ENCODE measurements at regions not wholly inside any gene's neighbourhood (a gene's known extent, or its start where the extent isn't known, plus 50 kb on each side); places are given as distances from the start of the nearest gene placed in this dataset.

DNA sequence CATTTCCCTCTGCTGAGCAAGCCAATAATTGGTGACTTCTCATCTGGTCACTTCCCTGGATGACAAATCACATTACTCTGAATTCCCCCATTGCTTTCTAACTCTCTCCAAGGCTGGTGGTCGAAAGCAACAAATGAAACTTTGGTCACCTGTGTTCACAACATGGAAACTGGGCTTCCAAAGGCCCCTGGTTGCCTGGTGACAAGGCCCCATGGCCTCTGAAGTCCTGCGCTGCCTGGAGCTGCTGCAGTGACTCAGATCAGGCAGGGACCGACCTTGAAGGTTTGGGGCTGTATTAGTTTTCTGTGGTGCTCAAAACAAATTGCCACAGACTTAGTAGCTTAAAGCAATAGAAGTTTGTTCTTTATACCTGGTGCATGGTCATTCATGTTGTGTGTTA lies 345.3 kb downstream of the WDR72 start:
- no peaks in the 10 kb centered on the region for H3K27me3 Mint-ChIP-seq (ENCODE audit: low read depth in 3 of 3)
- WGBS (ENCODE audit: insufficient coverage) = 84% methylated on average over 2 of the region's 3 CpGs
- Histone ChIP-seq H2AFZ (ENCODE audit: insufficient read depth, low read depth, low read length, poor library complexity, severe bottlenecking) (no peak overlapping the region), H3K9me3 (replicated peaks in 1 of 2; ENCODE audit: control insufficient read depth in 1 of 2, insufficient read depth in 1 of 2, low read length in 2 of 2) (peaks cover 5 to 10% of the 10 kb centered on the region in 2 donors), H3K36me3 (replicated peaks in 1 of 2; ENCODE audit: control insufficient read depth in 1 of 2, insufficient read depth in 2 of 2, low read length in 2 of 2) (no peaks in the 10 kb centered on the region), H4K20me1 (ENCODE audit: insufficient read depth, low read length) (no peaks in the 10 kb centered on the region), H3K4me1 (ENCODE audit: control insufficient read depth in 1 of 2, insufficient read depth in 2 of 2, low read length in 2 of 2) (no peaks in the 10 kb centered on the region), H3K27ac (ENCODE audit: low read depth in 1 of 2, low read length in 2 of 2) (no peak overlapping the region), H3K4me3 (replicated peaks in 1 of 3; ENCODE audit: low read depth in 2 of 3, low read length in 3 of 3) (no peak overlapping the region), H3K27me3 (ENCODE audit: control insufficient read depth in 2 of 2, insufficient read depth in 2 of 2, low read length in 2 of 2) (no peaks in the 10 kb centered on the region), H3K4me2 (replicated peaks; ENCODE audit: extremely low read depth, low read length, poor library complexity, severe bottlenecking) (no peak overlapping the region), H3K79me2 (ENCODE audit: insufficient read depth, low read length) (no peaks in the 10 kb centered on the region), H3K9ac (ENCODE audit: insufficient read depth, low read length, poor library complexity, severe bottlenecking) (no peak overlapping the region)
- no peak overlapping the region for H3K4me3 Mint-ChIP-seq
- H3K4me1 Mint-ChIP-seq = no peaks in the 10 kb centered on the region
- H3K27ac Mint-ChIP-seq = no peak overlapping the region
- intact Hi-C loops (cut with micrococcal nuclease) = no loop called here
- H3K36me3 Mint-ChIP-seq = no peaks in the 10 kb centered on the region
- TF ChIP-seq, protein P1, sequence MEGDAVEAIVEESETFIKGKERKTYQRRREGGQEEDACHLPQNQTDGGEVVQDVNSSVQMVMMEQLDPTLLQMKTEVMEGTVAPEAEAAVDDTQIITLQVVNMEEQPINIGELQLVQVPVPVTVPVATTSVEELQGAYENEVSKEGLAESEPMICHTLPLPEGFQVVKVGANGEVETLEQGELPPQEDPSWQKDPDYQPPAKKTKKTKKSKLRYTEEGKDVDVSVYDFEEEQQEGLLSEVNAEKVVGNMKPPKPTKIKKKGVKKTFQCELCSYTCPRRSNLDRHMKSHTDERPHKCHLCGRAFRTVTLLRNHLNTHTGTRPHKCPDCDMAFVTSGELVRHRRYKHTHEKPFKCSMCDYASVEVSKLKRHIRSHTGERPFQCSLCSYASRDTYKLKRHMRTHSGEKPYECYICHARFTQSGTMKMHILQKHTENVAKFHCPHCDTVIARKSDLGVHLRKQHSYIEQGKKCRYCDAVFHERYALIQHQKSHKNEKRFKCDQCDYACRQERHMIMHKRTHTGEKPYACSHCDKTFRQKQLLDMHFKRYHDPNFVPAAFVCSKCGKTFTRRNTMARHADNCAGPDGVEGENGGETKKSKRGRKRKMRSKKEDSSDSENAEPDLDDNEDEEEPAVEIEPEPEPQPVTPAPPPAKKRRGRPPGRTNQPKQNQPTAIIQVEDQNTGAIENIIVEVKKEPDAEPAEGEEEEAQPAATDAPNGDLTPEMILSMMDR (IDR thresholded peaks at IDR 0.05) = no peak
- peaks cover 5 to 29% (median 16%) of the 10 kb centered on the region in 7 donors for H3K9me3 Mint-ChIP-seq
- DNase-seq = no peak

DNA sequence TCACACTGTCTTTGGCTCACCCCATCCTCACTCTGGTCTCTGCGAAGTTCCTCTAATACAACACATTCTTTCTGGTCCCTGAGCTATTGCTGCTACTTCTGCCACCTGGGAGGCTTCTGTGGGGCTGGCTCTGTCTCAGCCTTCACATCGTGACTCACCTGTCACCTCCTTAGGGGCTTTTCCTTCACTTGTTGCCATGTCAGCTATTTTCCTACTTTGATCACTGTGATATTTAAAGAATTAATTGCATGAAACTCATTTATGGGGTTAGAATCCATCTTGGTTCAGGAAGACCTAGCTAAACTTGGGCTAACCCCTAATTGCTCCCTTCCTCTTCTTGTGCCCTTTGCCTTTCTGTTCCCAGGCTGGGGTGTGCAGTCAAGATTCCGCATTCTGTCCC lies 346.9 kb downstream of the WDR72 start:
- Histone ChIP-seq H3K4me1 (ENCODE audit: control insufficient read depth in 1 of 2, insufficient read depth in 2 of 2, low read length in 2 of 2) (no peaks in the 10 kb centered on the region), H3K4me3 (replicated peaks in 1 of 3; ENCODE audit: low read depth in 2 of 3, low read length in 3 of 3) (no peak overlapping the region), H3K27me3 (ENCODE audit: control insufficient read depth in 2 of 2, insufficient read depth in 2 of 2, low read length in 2 of 2) (no peaks in the 10 kb centered on the region), H3K4me2 (replicated peaks; ENCODE audit: extremely low read depth, low read length, poor library complexity, severe bottlenecking) (no peak overlapping the region), H4K20me1 (ENCODE audit: insufficient read depth, low read length) (no peaks in the 10 kb centered on the region), H3K36me3 (replicated peaks in 1 of 2; ENCODE audit: control insufficient read depth in 1 of 2, insufficient read depth in 2 of 2, low read length in 2 of 2) (no peaks in the 10 kb centered on the region), H3K79me2 (ENCODE audit: insufficient read depth, low read length) (no peaks in the 10 kb centered on the region), H3K27ac (ENCODE audit: low read depth in 1 of 2, low read length in 2 of 2) (no peak overlapping the region), H3K9me3 (replicated peaks in 1 of 2; ENCODE audit: control insufficient read depth in 1 of 2, insufficient read depth in 1 of 2, low read length in 2 of 2) (peaks cover 5 to 10% of the 10 kb centered on the region in 2 donors), H2AFZ (ENCODE audit: insufficient read depth, low read depth, low read length, poor library complexity, severe bottlenecking) (no peak overlapping the region), H3K9ac (ENCODE audit: insufficient read depth, low read length, poor library complexity, severe bottlenecking) (no peak overlapping the region)
- Mint-ChIP-seq H3K4me3 (no peak overlapping the region), H3K27me3 (ENCODE audit: low read depth in 3 of 3) (no peaks in the 10 kb centered on the region), H3K9me3 (peaks cover 3 to 19% (median 13%) of the 10 kb centered on the region in 7 donors), H3K27ac (no peak overlapping the region), H3K4me1 (no peaks in the 10 kb centered on the region), H3K36me3 (no peaks in the 10 kb centered on the region)
- WGBS (ENCODE audit: insufficient coverage) = 88% methylated on average over 1 of the region's 3 CpGs
- DNase-seq = no peak
- TF ChIP-seq, protein P1 (IDR thresholded peaks at IDR 0.05) = no peak
- intact Hi-C loops (cut with micrococcal nuclease) = no loop called here

Measured in CD14-positive monocyte (primary cell).